ENCODE measurements at regions not wholly inside any gene's neighbourhood (a gene's known extent, or its start where the extent isn't known, plus 50 kb on each side); places are given as distances from the start of the nearest gene placed in this dataset.

- FAIRE-seq = no peak
- no peak overlapping the region for H3K4me3 ChIP-seq
- ChIA-PET POLR2A (no interaction called here), CTCF (no interaction called here)
- no peak overlapping the region for H3K27ac ChIP-seq
- H3K9me3 ChIP-seq = no peaks in the 10 kb centered on the region
- DNase-seq (ENCODE audit: low read depth in 1 of 2, low spot score in 1 of 2) = no peak
- H3K4me2 ChIP-seq = no peak overlapping the region
- WGBS (ENCODE audit: missing lambda C conversion rate) = 44% methylated on average over 3 of the region's 3 CpGs
- no peak for TF ChIP-seq BHLHE40 (IDR thresholded peaks at IDR 0.05; ENCODE audit: low read depth, low read length)
- TF ChIP-seq ZNF302 (CRISPR knock-in tag; IDR thresholded peaks at IDR 0.05) = no peak
- no peak for TF ChIP-seq RAD21 (conservative IDR thresholded peaks at IDR 0.05 in 1 of 2, IDR thresholded peaks at IDR 0.05 in 1 of 2)
- no peak for TF ChIP-seq SREBF2 (IDR thresholded peaks at IDR 0.05)
- no peak for TF ChIP-seq PHF8 (IDR thresholded peaks at IDR 0.05; ENCODE audit: borderline replicate concordance, low read depth)
- no peak for TF ChIP-seq RARB (CRISPR knock-in tag; IDR thresholded peaks at IDR 0.05)
- no peak for TF ChIP-seq MAX (IDR thresholded peaks at IDR 0.05)
- ATAC-seq = no peak
- no peaks in the 10 kb centered on the region for H3K4me1 ChIP-seq
Measured at GRCh38 chr2:156675896-156676295, 239.7 kb downstream of the GPD2 start.

- WGBS (ENCODE audit: missing lambda C conversion rate) = 59% methylated on average over 2 of the region's 2 CpGs
- ChIA-PET CTCF (no interaction called here), POLR2A (no interaction called here)
- H3K4me3 ChIP-seq = no peak overlapping the region
- no peak for TF ChIP-seq EP300 (IDR thresholded peaks at IDR 0.05)
- no peak for TF ChIP-seq MAZ (IDR thresholded peaks at IDR 0.05; ENCODE audit: borderline replicate concordance, low read depth, low read length)
- TF ChIP-seq NFE2L2 (conservative IDR thresholded peaks at IDR 0.05; ENCODE audit: low read length) = peak; percentile 79
- DNase-seq (ENCODE audit: low read depth in 1 of 2, low spot score in 1 of 2) = no peak
- H3K4me1 ChIP-seq = no peaks in the 10 kb centered on the region
- no peak for FAIRE-seq
- no peaks in the 10 kb centered on the region for H3K9me3 ChIP-seq
- H3K4me2 ChIP-seq = no peak overlapping the region
- no peak overlapping the region for H3K27ac ChIP-seq
- no peak for ATAC-seq
Measured at GRCh38 chr2:156679820-156680219, 243.6 kb downstream of the GPD2 start.

GRCh38 chr2:156680266-156680665 is 244.1 kb downstream of the GPD2 start:
- WGBS (ENCODE audit: missing lambda C conversion rate) = 72% methylated on average over 2 of the region's 2 CpGs

GRCh38 chr2:156687126-156687525 is 250.9 kb downstream of the GPD2 start:
- Histone ChIP-seq H3K9me3 (no peaks in the 10 kb centered on the region), H3K4me2 (no peak overlapping the region), H3K4me3 (no peak overlapping the region), H3K27ac (no peak overlapping the region), H3K4me1 (no peaks in the 10 kb centered on the region)
- CTCF ChIA-PET = no interaction called here
- POLR2A ChIA-PET = no interaction called here
- DNase-seq (ENCODE audit: low read depth in 1 of 2, low spot score in 1 of 2) = no peak
- no peak for FAIRE-seq
- ATAC-seq = no peak
- TF ChIP-seq GATA3 (IDR thresholded peaks at IDR 0.05; ENCODE audit: borderline replicate concordance) = no peak
- TF ChIP-seq REST (IDR thresholded peaks at IDR 0.05) = no peak
- TF ChIP-seq HEYL (CRISPR knock-in tag; IDR thresholded peaks at IDR 0.05) = no peak
- TF ChIP-seq KDM1A (IDR thresholded peaks at IDR 0.05; ENCODE audit: low read depth) = no peak
- TF ChIP-seq E2F6 (IDR thresholded peaks at IDR 0.05; ENCODE audit: borderline replicate concordance, low read depth) = no peak
- TF ChIP-seq POLR2A (IDR thresholded peaks at IDR 0.05; ENCODE audit: low read length) = no peak
- TF ChIP-seq EP300 (IDR thresholded peaks at IDR 0.05) = no peak
- no peak for TF ChIP-seq RAD21 (conservative IDR thresholded peaks at IDR 0.05 in 1 of 2, IDR thresholded peaks at IDR 0.05 in 1 of 2)
- no peak for TF ChIP-seq PHF8 (IDR thresholded peaks at IDR 0.05; ENCODE audit: borderline replicate concordance, low read depth)
- no peak for TF ChIP-seq SREBF2 (IDR thresholded peaks at IDR 0.05)
- no peak for TF ChIP-seq ZFP36 (IDR thresholded peaks at IDR 0.05; ENCODE audit: borderline replicate concordance, partially characterized antibody)

More at GRCh38 chr2:156680266-156680665, 244.1 kb downstream of the GPD2 start:
- CTCF ChIA-PET = no interaction called here
- Histone ChIP-seq H3K4me1 (no peaks in the 10 kb centered on the region), H3K4me2 (no peak overlapping the region), H3K27ac (no peak overlapping the region), H3K4me3 (no peak overlapping the region), H3K9me3 (no peaks in the 10 kb centered on the region)
- DNase-seq (ENCODE audit: low read depth in 1 of 2, low spot score in 1 of 2) = no peak
- POLR2A ChIA-PET = no interaction called here
- TF ChIP-seq E2F6 (IDR thresholded peaks at IDR 0.05; ENCODE audit: borderline replicate concordance, low read depth) = no peak
- TF ChIP-seq CHD4 (IDR thresholded peaks at IDR 0.05; ENCODE audit: borderline replicate concordance) = no peak
- TF ChIP-seq EHF (CRISPR knock-in tag; IDR thresholded peaks at IDR 0.05) = no peak
- TF ChIP-seq BCL3 (IDR thresholded peaks at IDR 0.05) = no peak
- TF ChIP-seq HOXB5 (CRISPR knock-in tag; IDR thresholded peaks at IDR 0.05) = no peak
- TF ChIP-seq CBX2 (IDR thresholded peaks at IDR 0.05; ENCODE audit: borderline replicate concordance, low read depth) = no peak
- TF ChIP-seq POLR2AphosphoS2 (conservative IDR thresholded peaks at IDR 0.05; ENCODE audit: low read length) = no peak
- no peak for ATAC-seq
- FAIRE-seq = no peak

Measured in A549 (cell line).